NCI-H524 treated with DMSO at 0.1 percent for 48 hours (cell line): ENCODE measurements at regions not wholly inside any gene's neighbourhood (a gene's known extent, or its start where the extent isn't known, plus 50 kb on each side); places are given as distances from the start of the nearest gene placed in this dataset.
"Not testable (repeated sequence)": the region's sequence is repeated elsewhere in the genome, so short reads cannot be mapped to it uniquely, and the experiment has no call there.

Source experiments
- DNase-seq: peaks from one replicate; lab custom pipeline; 2025; lab: John Stamatoyannopoulos, UW

GRCh38 chr5:100379254-100379858, 155.8 kb upstream of the FAM174A start:
- not testable (repeated sequence) for DNase-seq

- not testable (repeated sequence) for DNase-seq
Observed at GRCh38 chr5:100364757-100365478, 170.3 kb upstream of the FAM174A start.

- DNase-seq, result not testable (repeated sequence)
Observed at GRCh38 chr5:100364343-100364742, 170.8 kb upstream of the FAM174A start.

GRCh38 chr5:100359998-100360397, 175.2 kb upstream of the FAM174A start:
- not testable (repeated sequence) for DNase-seq

GRCh38 chr5:100346269-100346668, 188.9 kb upstream of the FAM174A start:
- DNase-seq, result not testable (repeated sequence)

- not testable (repeated sequence) for DNase-seq
Observed at GRCh38 chr5:100341485-100341884, 193.7 kb upstream of the FAM174A start.

GRCh38 chr5:100322483-100322882, 212.7 kb upstream of the FAM174A start:
- no peak for DNase-seq

- no peak for DNase-seq
Observed at GRCh38 chr5:100319885-100320284, 215.3 kb upstream of the FAM174A start.

- no peak for DNase-seq
Observed at GRCh38 chr5:100313657-100314056, 221.5 kb upstream of the FAM174A start.

GRCh38 chr5:100311806-100312205, 223.4 kb upstream of the FAM174A start:
- no peak for DNase-seq

GRCh38 chr5:100306000-100306399, 229.2 kb upstream of the FAM174A start:
- no peak for DNase-seq

GRCh38 chr5:100303216-100303615, 232.0 kb upstream of the FAM174A start:
- DNase-seq, result no peak

GRCh38 chr5:100299261-100299660, 235.9 kb upstream of the FAM174A start:
- no peak for DNase-seq

GRCh38 chr5:100276071-100276470, 259.1 kb upstream of the FAM174A start:
- DNase-seq, result no peak

GRCh38 chr5:100275631-100276030, 259.5 kb upstream of the FAM174A start:
- no peak for DNase-seq

GRCh38 chr5:100273846-100274580, 261.2 kb upstream of the FAM174A start:
- DNase-seq, result no peak

GRCh38 chr5:100270023-100270771, 265.0 kb upstream of the FAM174A start:
- DNase-seq, result no peak

- DNase-seq, result no peak
Observed at GRCh38 chr5:100260968-100261367, 274.2 kb upstream of the FAM174A start.

- DNase-seq, result no peak
Observed at GRCh38 chr5:100252944-100253343, 282.2 kb upstream of the FAM174A start.

GRCh38 chr5:100252037-100252436, 283.1 kb upstream of the FAM174A start:
- DNase-seq, result no peak

- no peak for DNase-seq
Observed at GRCh38 chr5:100249884-100250269, 285.3 kb upstream of the FAM174A start.

GRCh38 chr5:100249211-100249883, 285.8 kb upstream of the FAM174A start:
- no peak for DNase-seq
